ENCODE measurements at regions not wholly inside any gene's neighbourhood (a gene's known extent, or its start where the extent isn't known, plus 50 kb on each side); places are given as distances from the start of the nearest gene placed in this dataset.

DNA sequence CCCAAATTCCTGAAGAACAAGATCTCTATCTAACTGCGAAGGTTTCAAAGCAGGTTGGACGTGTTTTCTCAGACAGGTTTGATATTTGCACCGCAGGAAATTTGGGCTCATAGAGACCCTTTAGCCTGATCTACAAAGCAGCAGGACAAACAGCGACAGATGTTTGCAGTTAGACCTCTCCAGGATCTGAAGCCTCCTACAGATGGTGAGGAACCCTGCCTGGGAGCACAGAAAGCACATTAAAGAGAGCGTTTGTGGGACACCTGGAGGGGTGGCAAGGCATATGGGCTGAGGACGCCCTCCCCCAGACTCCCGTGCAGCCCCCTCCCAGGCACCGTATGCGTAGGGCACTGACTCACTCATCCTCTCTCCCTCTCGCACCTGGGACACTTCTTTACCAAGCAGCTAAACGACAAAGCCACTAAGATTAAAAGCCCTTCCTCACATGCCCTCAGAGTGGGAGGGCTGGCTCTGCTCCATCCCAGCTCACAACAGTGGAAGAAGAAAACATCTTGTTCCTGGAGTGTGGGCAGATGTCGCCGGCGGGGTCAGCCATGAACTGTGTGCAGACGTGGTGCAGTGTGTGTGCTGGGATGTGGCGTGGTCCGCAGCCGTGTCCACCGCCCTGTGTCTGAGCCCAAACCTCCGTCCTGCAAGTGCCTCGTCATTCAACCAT, 249.7 kb upstream of the AFDN start:
- DNase-seq (ENCODE audit: low read depth) = no peak
- in situ Hi-C loops (cut with HindIII; ENCODE audit: low pct_unique_long_range_greater_than_20kb, low sequenced_read_pairs) = no loop called here

DNA sequence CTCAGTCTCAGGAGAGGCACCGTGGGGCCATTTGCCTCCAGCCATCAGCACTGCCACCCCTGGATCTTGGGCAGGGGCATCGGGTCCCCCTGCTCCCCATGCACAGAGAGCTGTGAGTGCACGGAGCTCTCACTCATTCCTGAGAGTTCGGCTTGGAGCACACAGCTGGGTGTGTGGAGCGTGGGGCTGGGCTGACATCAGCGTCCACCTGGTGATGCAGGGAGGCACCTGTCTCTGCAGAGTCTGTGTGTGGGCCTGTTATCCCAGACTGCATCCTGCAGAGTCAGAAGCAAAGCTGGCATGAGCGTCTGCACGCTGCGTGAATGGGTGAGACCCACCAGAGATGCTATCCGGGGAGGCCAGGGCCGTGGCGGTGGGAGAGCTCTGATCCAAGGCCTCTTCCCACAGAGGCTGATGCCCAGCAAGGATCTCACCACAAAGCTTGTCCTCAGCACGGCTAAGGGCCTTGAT, 248.8 kb upstream of the AFDN start:
- in situ Hi-C loops (cut with HindIII; ENCODE audit: low pct_unique_long_range_greater_than_20kb, low sequenced_read_pairs) = no loop called here
- DNase-seq (ENCODE audit: low read depth) = no peak

DNA sequence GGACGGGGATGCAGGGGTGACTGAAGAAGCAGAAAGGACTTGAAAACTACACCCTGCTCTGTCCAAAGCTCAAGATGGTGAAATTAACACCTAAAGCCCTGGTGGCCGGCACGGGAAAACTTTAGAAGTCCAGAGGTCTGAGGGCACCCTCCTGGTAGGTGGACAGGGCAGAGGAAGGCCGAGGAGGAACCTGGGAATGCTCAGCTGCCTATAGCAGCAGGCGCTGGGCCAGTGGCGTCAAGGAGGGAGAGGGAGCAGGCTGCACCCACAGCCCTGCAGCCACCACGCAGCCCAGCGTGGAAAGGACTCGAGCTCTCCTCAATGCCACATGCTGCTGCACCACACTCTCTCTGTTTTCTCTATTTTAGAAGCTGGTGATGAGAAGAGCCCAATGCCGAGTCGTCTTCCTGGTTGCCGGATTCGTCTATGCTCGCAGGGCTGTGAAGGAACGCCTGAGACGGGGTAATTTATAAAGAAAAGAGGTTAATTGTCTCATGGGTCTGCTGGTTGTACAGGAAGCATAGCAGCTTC, 248.3 kb upstream of the AFDN start:
- no peak for DNase-seq (ENCODE audit: low read depth)
- in situ Hi-C loops (cut with HindIII; ENCODE audit: low pct_unique_long_range_greater_than_20kb, low sequenced_read_pairs) = no loop called here

DNA sequence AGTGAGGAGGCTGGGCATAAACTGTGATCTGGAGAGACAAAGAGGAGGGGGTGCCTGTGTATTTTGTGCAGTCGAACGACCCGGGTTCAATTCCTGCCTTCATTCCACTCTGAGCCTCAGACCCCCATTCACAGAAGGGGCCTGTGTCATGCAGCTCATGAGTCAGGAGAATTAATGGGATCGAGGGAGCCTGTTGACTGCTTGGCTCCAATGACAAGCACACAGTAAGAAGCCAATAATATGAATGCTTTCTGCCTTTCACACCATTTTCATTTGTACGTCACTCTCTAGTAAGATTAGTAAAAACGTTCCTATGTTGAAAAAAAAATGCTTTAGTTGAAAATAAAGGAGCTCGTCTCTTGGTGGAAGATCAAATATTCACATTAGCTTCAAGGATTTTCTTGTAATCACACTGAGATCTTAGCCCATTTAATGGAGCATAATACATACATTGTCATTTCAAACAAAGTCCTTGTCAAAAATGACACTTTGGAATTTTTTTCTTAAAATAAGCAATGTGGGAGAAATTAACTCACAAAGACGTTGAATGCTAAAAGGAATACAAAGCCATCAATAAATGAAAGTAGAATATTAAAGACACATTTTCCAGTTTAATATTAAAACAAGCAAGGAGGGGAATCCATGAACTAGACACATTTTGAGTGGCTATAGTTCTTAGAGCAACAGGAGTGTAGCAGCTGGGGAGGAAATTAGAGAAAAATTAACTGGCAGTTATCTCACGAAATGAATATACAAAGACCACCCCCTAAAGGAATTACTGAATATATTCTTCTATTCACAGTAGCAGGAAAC, 246.7 kb upstream of the AFDN start:
- in situ Hi-C loops (cut with HindIII; ENCODE audit: low pct_unique_long_range_greater_than_20kb, low sequenced_read_pairs) = no loop called here
- DNase-seq (ENCODE audit: low read depth) = no peak

DNA sequence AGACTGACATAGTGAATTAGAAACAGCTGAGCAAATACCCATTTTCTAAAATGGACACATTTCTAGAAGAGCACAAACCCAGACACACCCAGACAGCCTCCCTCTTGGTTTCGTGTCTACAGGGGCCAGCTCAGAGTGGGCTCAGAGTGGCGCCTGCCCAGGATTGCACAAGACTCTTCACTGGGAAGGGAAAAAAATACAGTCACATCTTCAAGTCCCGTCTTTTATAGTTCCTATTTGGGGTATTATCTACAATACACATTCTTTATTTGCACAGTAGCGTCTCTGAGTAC, 246.1 kb upstream of the AFDN start:
- DNase-seq (ENCODE audit: low read depth) = no peak
- in situ Hi-C loops (cut with HindIII; ENCODE audit: low pct_unique_long_range_greater_than_20kb, low sequenced_read_pairs) = no loop called here

DNA sequence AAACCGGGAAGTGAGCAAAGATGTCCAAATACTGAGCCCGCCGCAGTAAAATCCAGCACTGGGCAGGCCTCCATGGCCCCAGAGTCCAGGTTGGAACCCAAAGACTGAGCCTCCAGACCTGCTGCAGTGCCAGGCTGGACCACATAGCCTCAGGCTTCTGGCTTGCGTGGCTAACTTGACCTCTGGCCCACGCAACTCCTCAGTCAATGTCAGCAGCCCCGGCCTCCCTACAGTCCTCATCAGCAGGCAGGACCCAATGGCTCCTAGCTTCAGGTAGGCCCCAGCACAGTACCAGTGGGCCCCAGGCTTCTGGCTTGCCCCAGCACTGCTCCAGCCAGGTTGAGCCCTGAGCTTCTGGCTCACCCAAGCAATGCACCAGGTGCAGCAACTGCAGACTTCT, 245.1 kb upstream of the AFDN start:
- no peak for DNase-seq (ENCODE audit: low read depth)
- in situ Hi-C loops (cut with HindIII; ENCODE audit: low pct_unique_long_range_greater_than_20kb, low sequenced_read_pairs) = no loop called here

DNA sequence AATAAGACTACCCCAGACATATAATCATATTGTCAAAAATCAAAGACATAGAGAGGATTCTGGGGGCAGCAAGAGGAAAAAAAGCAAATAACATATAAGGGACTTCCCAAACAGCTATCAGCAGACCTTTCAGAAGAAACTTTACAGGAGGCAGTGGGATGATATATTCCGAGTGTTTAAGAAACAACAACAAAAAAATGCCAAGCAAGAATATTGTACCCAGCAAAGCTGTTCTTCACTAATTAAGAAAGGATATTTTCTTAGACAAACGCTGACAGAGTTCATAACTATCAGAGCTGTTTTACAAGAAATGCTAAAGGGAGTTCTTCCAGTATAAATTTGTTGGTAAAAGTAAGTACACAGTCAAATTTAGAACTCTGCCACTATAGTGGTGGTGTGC, 243.3 kb upstream of the AFDN start:
- in situ Hi-C loops (cut with HindIII; ENCODE audit: low pct_unique_long_range_greater_than_20kb, low sequenced_read_pairs) = no loop called here
- DNase-seq (ENCODE audit: low read depth) = no peak

DNA sequence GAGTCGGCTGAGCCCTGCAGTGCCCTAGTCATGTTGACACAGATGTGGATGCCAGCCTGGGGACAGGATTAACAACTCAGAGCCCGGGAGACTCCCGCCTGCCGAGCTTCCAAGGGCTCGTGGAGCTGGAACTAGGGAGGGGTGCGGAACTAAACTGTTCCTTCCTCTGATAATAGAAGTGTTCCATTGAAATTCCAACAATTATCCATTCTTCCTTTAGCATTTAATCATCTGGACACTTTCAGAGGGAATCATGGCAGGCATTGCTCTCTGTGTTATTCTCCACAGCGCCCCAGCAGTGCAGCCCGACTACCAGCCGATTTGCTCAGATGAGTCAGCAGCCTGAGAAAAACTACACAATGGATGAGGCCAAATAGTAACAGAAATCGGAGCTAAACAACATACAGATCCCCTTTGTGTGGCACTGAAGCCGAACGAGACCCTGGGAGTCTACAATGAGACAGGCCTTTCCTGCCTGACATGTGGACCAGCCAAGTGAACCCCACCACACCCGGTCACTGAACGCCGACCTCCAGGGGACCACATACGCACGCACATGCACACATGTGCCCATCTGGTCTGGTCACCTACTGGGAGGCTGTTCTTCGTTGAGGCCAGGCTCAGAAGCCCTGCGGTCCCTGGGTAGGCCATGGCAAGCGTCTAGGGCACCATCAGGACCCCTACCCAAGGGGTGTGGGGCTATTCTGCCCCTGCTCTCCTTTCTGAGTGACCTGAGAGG, 238.4 kb upstream of the AFDN start:
- in situ Hi-C loops (cut with HindIII; ENCODE audit: low pct_unique_long_range_greater_than_20kb, low sequenced_read_pairs) = no loop called here
- no peak for DNase-seq (ENCODE audit: low read depth)

DNA sequence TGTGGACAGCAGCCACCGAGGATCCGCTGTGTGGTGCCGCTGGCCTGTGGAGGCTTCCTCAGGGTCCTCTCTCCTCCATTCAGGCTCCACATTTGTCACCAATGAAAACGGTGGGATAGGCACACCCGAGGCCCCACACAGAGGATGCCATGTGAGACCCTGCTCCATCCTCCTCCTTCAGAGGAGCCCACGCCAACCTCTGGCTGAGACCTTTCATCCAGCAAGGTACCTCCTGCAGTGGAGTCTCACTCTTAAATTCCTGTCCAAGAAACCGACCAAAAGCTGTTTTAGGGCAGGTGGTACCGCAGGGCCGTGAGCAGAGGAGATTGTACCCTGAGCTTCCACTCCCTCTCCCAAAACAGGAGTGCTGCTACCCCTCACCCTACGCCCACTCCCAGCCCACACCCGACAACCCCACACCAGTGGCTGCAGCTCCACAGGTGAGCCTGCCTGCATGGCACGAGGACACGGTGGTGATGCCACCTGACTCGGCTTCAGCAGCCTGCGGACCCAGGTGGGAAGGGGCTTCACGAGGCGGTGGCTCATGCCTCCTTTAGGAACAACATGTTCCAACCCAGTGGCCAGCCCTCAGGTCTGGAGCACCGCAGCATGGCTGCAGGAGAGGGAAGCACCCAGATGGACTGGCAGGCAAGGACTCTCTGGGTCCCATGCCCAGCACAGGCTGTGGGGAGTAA, 237.6 kb upstream of the AFDN start:
- in situ Hi-C loops (cut with HindIII; ENCODE audit: low pct_unique_long_range_greater_than_20kb, low sequenced_read_pairs) = no loop called here
- DNase-seq (ENCODE audit: low read depth) = no peak

DNA sequence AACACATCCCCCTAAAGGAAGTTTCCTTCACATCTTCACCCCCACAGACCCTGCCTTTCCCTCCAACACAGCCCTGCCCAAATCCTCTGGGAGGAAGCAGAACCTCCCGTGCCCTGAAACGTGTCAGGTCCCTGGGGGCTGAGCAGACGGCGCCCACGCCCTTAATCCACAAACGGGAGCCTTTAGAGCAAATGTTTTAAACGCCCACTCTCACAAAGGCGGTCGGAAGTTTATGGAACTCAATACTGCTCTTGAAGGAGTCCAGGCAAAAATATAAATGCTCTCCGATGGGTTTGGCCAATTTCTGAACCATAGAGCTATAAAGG, 237.1 kb upstream of the AFDN start:
- DNase-seq (ENCODE audit: low read depth) = no peak
- in situ Hi-C loops (cut with HindIII; ENCODE audit: low pct_unique_long_range_greater_than_20kb, low sequenced_read_pairs) = no loop called here

DNA sequence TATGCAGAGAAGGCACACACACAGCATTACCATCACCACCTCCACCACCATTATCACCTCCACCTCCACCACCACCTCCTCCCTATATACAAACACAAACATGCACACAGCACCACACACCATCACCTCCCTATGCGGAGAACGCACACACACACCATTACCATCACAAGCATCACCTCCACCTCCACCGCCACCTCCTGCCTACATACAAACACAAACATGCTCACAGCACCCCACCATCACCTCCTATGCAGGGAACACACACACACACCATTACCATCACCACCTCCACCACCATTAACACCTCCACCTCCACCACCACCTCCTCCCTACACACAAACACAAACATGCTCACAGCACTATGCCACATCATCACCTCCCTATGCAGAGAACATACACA, 236.5 kb upstream of the AFDN start:
- in situ Hi-C loops (cut with HindIII; ENCODE audit: low pct_unique_long_range_greater_than_20kb, low sequenced_read_pairs) = no loop called here
- no peak for DNase-seq (ENCODE audit: low read depth)
